Ureter (tissue), 1 donor: ENCODE measurements at regions not wholly inside any gene's neighbourhood (a gene's known extent, or its start where the extent isn't known, plus 50 kb on each side); places are given as distances from the start of the nearest gene placed in this dataset.

Experiments
- DNase-seq: peaks from one replicate; pipeline ENCODE4 v3.0.0-alpha.2; 2020; ENCODE audit warnings: low spot score
- donor health status: DM: yes; HTN: yes; CAD: no.

GRCh38 chrX:82912382-82912781, 595.7 kb upstream of the POU3F4 start:
- DNase-seq, result no peak

DNA sequence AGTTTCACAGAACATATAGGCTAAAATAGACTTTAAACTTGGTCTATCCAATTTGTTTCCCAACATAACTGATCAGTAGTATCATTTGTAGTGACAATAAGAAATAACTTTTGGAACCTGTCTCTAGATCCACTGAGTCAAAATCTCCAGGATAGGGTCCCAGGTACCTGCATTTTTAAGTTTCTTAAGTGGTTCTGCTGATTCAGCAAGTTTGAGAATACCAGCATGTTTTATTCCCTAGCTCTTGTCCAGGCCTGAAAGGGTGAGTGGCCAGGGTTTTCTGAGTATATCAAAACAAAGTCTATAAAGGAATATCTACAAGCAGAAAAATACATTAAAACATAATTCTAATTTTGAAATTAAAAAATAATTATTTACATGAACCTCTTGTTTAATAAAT, 573.1 kb upstream of the POU3F4 start:
- DNase-seq, result no peak

GRCh38 chrX:82945332-82945731, 562.8 kb upstream of the POU3F4 start:
- no peak for DNase-seq

DNA sequence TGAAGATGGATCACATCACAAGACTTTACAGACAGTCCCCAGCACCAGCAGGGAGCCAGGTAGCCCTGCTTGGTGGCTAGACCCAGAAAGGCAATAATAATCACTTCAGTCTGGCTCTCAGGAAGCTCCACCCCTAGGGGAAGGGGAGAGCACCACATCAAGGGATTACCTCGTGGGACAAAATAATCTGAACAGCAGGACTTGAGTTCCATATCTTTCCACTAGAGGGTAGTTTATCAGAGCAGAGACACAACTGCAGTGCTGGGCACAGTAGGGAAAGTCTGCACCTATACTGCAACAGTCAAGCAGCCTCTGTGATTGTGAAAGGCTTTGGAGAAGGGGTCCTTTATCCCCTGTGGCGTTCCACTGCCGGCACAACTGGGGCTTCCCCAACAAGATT, 547.0 kb upstream of the POU3F4 start:
- no peak for DNase-seq

GRCh38 chrX:82973646-82974045, 534.4 kb upstream of the POU3F4 start:
- DNase-seq, result peak; percentile 43

DNA sequence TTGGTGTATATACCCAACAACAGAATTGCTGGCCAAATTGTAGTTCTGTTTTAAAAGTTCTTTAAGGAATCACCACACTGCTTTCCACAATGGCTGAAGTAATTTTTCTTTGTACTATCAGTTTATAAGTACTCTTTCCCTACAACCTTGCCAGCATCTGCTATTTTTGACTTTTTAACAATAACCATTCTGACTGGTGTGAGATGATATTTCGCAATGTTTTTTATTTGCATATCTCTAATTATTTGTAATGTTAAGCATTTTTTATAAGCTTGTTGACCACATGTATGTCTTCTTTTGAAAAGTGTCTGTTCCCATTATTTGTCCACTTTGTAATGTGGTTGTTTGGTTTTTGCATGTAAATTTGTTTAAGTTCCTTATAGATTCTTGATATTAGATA, 509.9 kb upstream of the POU3F4 start:
- no peak for DNase-seq

DNA sequence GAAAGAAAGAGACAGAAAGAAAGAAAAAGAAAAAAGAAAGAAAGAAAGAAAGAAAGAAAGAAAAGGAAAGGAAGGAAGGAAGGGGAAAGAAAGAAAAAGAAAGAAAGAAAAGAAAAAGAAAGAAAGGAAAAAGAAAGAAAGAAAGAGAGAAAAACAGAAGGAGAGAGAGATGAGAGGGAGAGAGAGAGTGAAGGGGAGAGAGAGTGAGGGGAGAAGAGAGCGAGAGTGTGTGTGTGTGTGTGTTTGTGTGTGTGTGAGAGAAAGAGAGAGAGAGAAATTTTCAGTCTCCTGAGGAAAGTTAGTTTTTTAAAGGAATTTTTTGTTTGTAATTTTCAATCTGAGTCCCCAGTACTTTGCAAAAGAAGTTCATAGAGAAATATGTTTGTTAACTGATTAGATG, 504.1 kb upstream of the POU3F4 start:
- no peak for DNase-seq

DNA sequence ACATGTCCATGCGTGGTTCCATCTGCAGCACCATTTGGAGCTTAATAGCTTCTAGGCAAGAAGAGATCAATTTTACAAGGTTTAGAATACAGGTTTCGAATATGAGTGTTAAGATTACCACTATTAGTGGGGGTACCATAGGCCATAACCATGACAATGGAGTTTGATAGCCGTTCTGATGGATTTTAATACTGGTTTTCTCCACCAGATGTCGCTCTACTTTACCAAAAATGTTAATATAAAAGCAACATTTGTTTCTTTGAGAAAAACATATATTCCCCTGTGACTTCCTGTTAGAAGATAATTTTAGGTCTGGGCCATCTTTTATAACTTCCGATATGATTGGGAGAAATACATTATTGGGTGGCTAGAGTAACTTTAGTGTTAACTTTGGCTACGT, 499.7 kb upstream of the POU3F4 start:
- DNase-seq, result no peak

DNA sequence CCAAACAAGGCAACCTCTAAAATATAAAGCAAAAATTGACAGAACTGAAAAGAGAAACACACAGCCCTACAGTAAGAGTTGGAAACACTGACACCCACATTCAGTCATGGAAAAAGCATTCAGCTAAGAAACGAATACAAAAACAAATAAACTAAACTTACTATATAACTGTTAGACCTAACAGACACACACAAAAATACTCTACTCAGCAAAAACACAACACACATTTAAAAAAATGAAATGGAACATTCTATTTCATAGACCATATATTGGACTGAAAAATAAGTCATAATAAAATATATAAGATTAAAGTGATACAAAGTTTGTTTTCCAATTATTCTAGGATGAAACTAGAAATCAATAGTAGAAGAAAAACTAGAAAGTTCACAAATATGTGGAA, 488.8 kb upstream of the POU3F4 start:
- no peak for DNase-seq

DNA sequence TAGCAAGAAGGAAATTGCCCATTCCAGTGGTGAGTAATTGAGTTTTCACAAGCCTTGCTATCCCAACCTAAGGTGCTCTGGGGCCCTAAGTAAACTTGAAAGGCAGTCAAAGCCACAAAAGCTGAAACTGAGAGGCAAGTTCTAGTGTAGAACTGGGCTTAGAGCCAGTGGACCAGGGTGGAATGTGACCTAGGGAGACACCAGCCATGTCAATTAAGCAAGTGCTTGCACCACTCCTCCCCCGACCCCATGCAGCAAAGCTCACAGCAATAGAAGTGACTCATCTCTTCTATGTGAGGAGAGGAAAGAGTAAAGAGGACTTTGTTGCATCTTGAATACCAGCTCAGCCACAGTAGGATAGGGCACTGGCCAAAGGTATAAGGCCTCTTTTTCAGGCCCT, 486.1 kb upstream of the POU3F4 start:
- DNase-seq, result no peak
